B cell (primary cell): ENCODE measurements at regions not wholly inside any gene's neighbourhood (a gene's known extent, or its start where the extent isn't known, plus 50 kb on each side); places are given as distances from the start of the nearest gene placed in this dataset.

Experiments used
- ATAC-seq: fragments of 200-7000 bp; cut with Tn5 transposase; one replicate; pipeline ENCODE4 v1.10.0; 2021; ENCODE audit warnings: low read depth, mild to moderate bottlenecking, moderate number of reproducible peaks, moderate library complexity
- CTCF ChIA-PET: fragments of 350-600 bp; sonication (Branson Sonifier 250); formaldehyde crosslinking; loops from one replicate; lab custom pipeline; 2021; ENCODE audit warnings: antibody characterized with exemption, inconsistent platforms; lab: Charles Lee
- POLR2A ChIA-PET: fragments of 350-600 bp; sonication (Branson Sonifier 250); formaldehyde crosslinking; loops from one replicate; lab custom pipeline; 2021; ENCODE audit warnings: antibody characterized with exemption; lab: Charles Lee
- DNase-seq: peaks from one replicate; pipeline ENCODE4 v3.0.0; 2013
- H2AFZ ChIP-seq: 2 replicates; pipeline ENCODE4 v1.6.1; 2012; ENCODE audit warnings: mild to moderate bottlenecking, low read depth, low read length; ENCODE audit not compliant: insufficient read depth, poor library complexity, severe bottlenecking
- H3K27ac ChIP-seq, 2 donors: 1 replicate in 1 of 2; 2 replicates in 1 of 2; pipeline ENCODE4 v1.5.1; 2012 to 2013; ENCODE audit warnings: low read length in 2 of 2, mild to moderate bottlenecking in 2 of 2, moderate library complexity in 1 of 2
- H3K27me3 ChIP-seq, 4 experiments: fragments of 200-600 bp in 1 of 4; sonication (generic) in 1 of 4; replicated peaks in 1 of 4; 1 replicate in 2 of 4; 2 replicates in 2 of 4; pipeline versions ENCODE4 v1.6.1 to v1.7.0; 2013 to 2016; ENCODE audit warnings: low read length in 3 of 4, mild to moderate bottlenecking in 2 of 4, mixed read lengths in 1 of 4, moderate library complexity in 1 of 4; ENCODE audit not compliant: insufficient read depth in 4 of 4, control insufficient read depth in 3 of 4; ENCODE audit errors: control extremely low read depth in 1 of 4
- H3K36me3 ChIP-seq, 2 experiments: replicated peaks in 1 of 2; 1 replicate in 1 of 2; 2 replicates in 1 of 2; pipeline versions ENCODE4 v1.6.1 to v1.7.1; 2013; ENCODE audit warnings: low read length in 1 of 2; ENCODE audit not compliant: insufficient read depth in 2 of 2, control insufficient read depth in 1 of 2; ENCODE audit errors: control extremely low read depth in 1 of 2, extremely low read depth in 1 of 2
- H3K4me1 ChIP-seq, 2 donors: fragments of 200-600 bp in 1 of 2; sonication (generic) in 1 of 2; 1 replicate in 1 of 2; 2 replicates in 1 of 2; pipeline versions ENCODE4 v1.5.1 to v1.6.1; 2013 to 2017; ENCODE audit warnings: low read length in 2 of 2; ENCODE audit not compliant: control insufficient read depth in 2 of 2, insufficient read depth in 2 of 2
- H3K4me2 ChIP-seq: replicated peaks from 2 replicates; pipeline ENCODE3; 2012; ENCODE audit warnings: mild to moderate bottlenecking, low read depth, low read length; ENCODE audit not compliant: poor library complexity, severe bottlenecking
- H3K4me3 ChIP-seq, 5 experiments: fragments of 200-600 bp in 1 of 5; sonication (generic) in 1 of 5; 1 replicate in 3 of 5; 2 replicates in 2 of 5; pipeline versions ENCODE4 v1.5.1 to v1.7.0; 2011 to 2016; ENCODE audit warnings: low read length in 4 of 5, mild to moderate bottlenecking in 4 of 5, low read depth in 2 of 5, control low read depth in 1 of 5, moderate library complexity in 1 of 5; ENCODE audit not compliant: insufficient read depth in 1 of 5; ENCODE audit errors: control extremely low read depth in 1 of 5, extremely low read depth in 1 of 5
- H3K79me2 ChIP-seq: fragments of 200-600 bp; sonication (generic); one replicate; pipeline ENCODE4 v1.6.0; 2016; ENCODE audit warnings: low read length; ENCODE audit not compliant: control insufficient read depth, insufficient read depth
- H3K9ac ChIP-seq: fragments of 200-600 bp; sonication (generic); 2 replicates; pipeline ENCODE4 v1.6.1; 2017; ENCODE audit warnings: mild to moderate bottlenecking, low read length, moderate library complexity
- H3K9me3 ChIP-seq, 3 donors: one replicate each; pipeline versions ENCODE4 v1.6.1 to v1.7.1; 2013; ENCODE audit warnings: low read length in 2 of 3; ENCODE audit not compliant: control insufficient read depth in 2 of 3, insufficient read depth in 1 of 3; ENCODE audit errors: control extremely low read depth in 1 of 3
- H4K20me1 ChIP-seq: 2 replicates; pipeline ENCODE4 v1.6.0; 2012; ENCODE audit warnings: mild to moderate bottlenecking, low read length; ENCODE audit not compliant: insufficient read depth, control insufficient read depth, poor library complexity, severe bottlenecking
- H3K27ac Mint-ChIP-seq: one replicate; pipeline ENCODE4 v1.8.0; 2021; ENCODE audit warnings: mixed read lengths
- H3K27me3 Mint-ChIP-seq: one replicate; pipeline ENCODE4 v1.8.0; 2021; ENCODE audit warnings: mixed read lengths
- H3K4me1 Mint-ChIP-seq: one replicate; pipeline ENCODE4 v1.8.0; 2021; ENCODE audit warnings: mixed read lengths
- H3K4me3 Mint-ChIP-seq: one replicate; pipeline ENCODE4 v1.8.0; 2021; ENCODE audit warnings: mixed read lengths
- H3K9me3 Mint-ChIP-seq: one replicate; pipeline ENCODE4 v1.8.0; 2022; ENCODE audit warnings: mixed read lengths; ENCODE audit not compliant: insufficient read depth
- CTCF ChIP-seq: fragments of 200-600 bp; IDR thresholded peaks from one replicate; pipeline ENCODE4 v1.8.0; 2022; ENCODE audit warnings: antibody characterized with exemption, mild to moderate bottlenecking
- EZH2 ChIP-seq: IDR thresholded peaks from 2 replicates; pipeline ENCODE4 v1.6.1; 2012; ENCODE audit warnings: borderline replicate concordance, low read depth, mild to moderate bottlenecking, moderate library complexity, low read length; ENCODE audit not compliant: insufficient read depth, poor library complexity, severe bottlenecking
- WGBS: methylation state at CpG from one replicate; pipeline ENCODE4 v1.1.5; 2013; ENCODE audit warnings: missing lambda C conversion rate; ENCODE audit not compliant: insufficient coverage; 5-methylcytosine and 5-hydroxymethylcytosine counted together
- intact Hi-C: fragments of 100-400 bp; cut with micrococcal nuclease; formaldehyde crosslinking; loops from one replicate; pipeline ENCODE4 v1.10.0; 2022

- peaks cover 3 to 10% of the 10 kb centered on the region in 2 donors for H3K4me1 ChIP-seq
- no peak overlapping the region for H2AFZ ChIP-seq
- ATAC-seq (no peak), DNase-seq (no peak)
- TF ChIP-seq EZH2 (no peak), CTCF (no peak)
- H3K9me3 Mint-ChIP-seq = peaks cover 2% of the 10 kb centered on the region
- no peak overlapping the region for H3K4me2 ChIP-seq
- ChIA-PET CTCF (no interaction called here), POLR2A (no interaction called here)
- no peaks in the 10 kb centered on the region for H3K36me3 ChIP-seq
- H3K9ac ChIP-seq = no peak overlapping the region
- WGBS = 100% methylated on average over 4 of the region's 6 CpGs
- H3K9me3 ChIP-seq = peaks cover 0 to 2% (median 0%) of the 10 kb centered on the region in 3 donors
- H3K4me1 Mint-ChIP-seq = peaks cover 19% of the 10 kb centered on the region
- H3K27ac ChIP-seq = no peak overlapping the region
- no peak overlapping the region for H3K27ac Mint-ChIP-seq
- H4K20me1 ChIP-seq = no peaks in the 10 kb centered on the region
- H3K4me3 Mint-ChIP-seq = no peak overlapping the region
- no peaks in the 10 kb centered on the region for H3K27me3 Mint-ChIP-seq
- no peak overlapping the region for H3K4me3 ChIP-seq
- H3K79me2 ChIP-seq = no peaks in the 10 kb centered on the region
- H3K27me3 ChIP-seq = no peaks in the 10 kb centered on the region
- intact Hi-C loops = no loop called here
Observed at GRCh38 chr6:11436508-11437096, 100.9 kb upstream of the TMEM170B start.

- Mint-ChIP-seq H3K27me3 (no peaks in the 10 kb centered on the region), H3K27ac (no peak overlapping the region), H3K9me3 (peaks cover 2% of the 10 kb centered on the region), H3K4me3 (no peak overlapping the region), H3K4me1 (peaks cover 32% of the 10 kb centered on the region)
- no peaks in the 10 kb centered on the region for H3K79me2 ChIP-seq
- DNase-seq (no peak), ATAC-seq (no peak)
- no peak overlapping the region for H2AFZ ChIP-seq
- TF ChIP-seq CTCF (no peak), EZH2 (no peak)
- ChIA-PET CTCF (no interaction called here), POLR2A (no interaction called here)
- H3K27ac ChIP-seq = no peak overlapping the region
- no peaks in the 10 kb centered on the region for H3K36me3 ChIP-seq
- H3K9ac ChIP-seq = no peak overlapping the region
- no peaks in the 10 kb centered on the region for H4K20me1 ChIP-seq
- no peak overlapping the region for H3K4me2 ChIP-seq
- H3K9me3 ChIP-seq = peaks cover 0 to 2% (median 0%) of the 10 kb centered on the region in 3 donors
- intact Hi-C loops = no loop called here
- over 99% methylated on average over 8 of the region's 10 CpGs for WGBS
- no peaks in the 10 kb centered on the region for H3K27me3 ChIP-seq
- no peak overlapping the region for H3K4me3 ChIP-seq
- H3K4me1 ChIP-seq = peaks cover 11 to 19% of the 10 kb centered on the region in 2 donors
Observed at GRCh38 chr6:11434565-11435326, 102.8 kb upstream of the TMEM170B start.
